Stimulated activated naive CD8-positive, alpha-beta T cell treated with anti-CD3 and anti-CD28 coated beads, Interleukin-15, Interleukin-2, amounts not matched to agents 100 ng/mL and 50 ng/mL, for 24 hours (primary cell): ENCODE measurements at regions not wholly inside any gene's neighbourhood (a gene's known extent, or its start where the extent isn't known, plus 50 kb on each side); places are given as distances from the start of the nearest gene placed in this dataset.
"Not testable (repeated sequence)": the region's sequence is repeated elsewhere in the genome, so short reads cannot be mapped to it uniquely, and the experiment has no call there.

Experiments
- H3K27ac Mint-ChIP-seq: one replicate; pipeline ENCODE4 v1.8.0; 2021; ENCODE audit warnings: mild to moderate bottlenecking, mixed read lengths
- H3K27me3 Mint-ChIP-seq: one replicate; pipeline ENCODE4 v1.8.0; 2021; ENCODE audit warnings: mixed read lengths
- H3K36me3 Mint-ChIP-seq: one replicate; pipeline ENCODE4 v1.8.0; 2021; ENCODE audit warnings: low read depth, mixed read lengths
- H3K4me1 Mint-ChIP-seq: one replicate; pipeline ENCODE4 v1.8.0; 2021; ENCODE audit warnings: low read depth, mixed read lengths
- H3K4me3 Mint-ChIP-seq: one replicate; pipeline ENCODE4 v1.8.0; 2021; ENCODE audit warnings: mild to moderate bottlenecking, mixed read lengths
- H3K9me3 Mint-ChIP-seq: one replicate; pipeline ENCODE4 v1.8.0; 2021; ENCODE audit warnings: mixed read lengths

GRCh38 chr4:60865273-60865672 lies 334.9 kb upstream of the ADGRL3 start:
- no peak overlapping the region for H3K27ac Mint-ChIP-seq
- no peaks in the 10 kb centered on the region for H3K4me1 Mint-ChIP-seq
- H3K9me3 Mint-ChIP-seq: peaks cover 19% of the 10 kb centered on the region
- no peaks in the 10 kb centered on the region for H3K36me3 Mint-ChIP-seq
- no peak overlapping the region for H3K4me3 Mint-ChIP-seq
- H3K27me3 Mint-ChIP-seq: no peaks in the 10 kb centered on the region

GRCh38 chr4:60868232-60868960 lies 331.7 kb upstream of the ADGRL3 start:
- Mint-ChIP-seq H3K27me3 (no peaks in the 10 kb centered on the region), H3K36me3 (no peaks in the 10 kb centered on the region), H3K4me1 (no peaks in the 10 kb centered on the region), H3K4me3 (no peak overlapping the region), H3K27ac (no peak overlapping the region), H3K9me3 (peaks cover 22% of the 10 kb centered on the region)

- Mint-ChIP-seq H3K27ac (no peak overlapping the region), H3K4me1 (no peaks in the 10 kb centered on the region), H3K27me3 (no peaks in the 10 kb centered on the region), H3K36me3 (no peaks in the 10 kb centered on the region), H3K4me3 (no peak overlapping the region), H3K9me3 (peaks cover 12% of the 10 kb centered on the region)
Observed at GRCh38 chr4:60879135-60879701, 320.9 kb upstream of the ADGRL3 start.

- Mint-ChIP-seq H3K4me1 (no peaks in the 10 kb centered on the region), H3K9me3 (peaks cover 26% of the 10 kb centered on the region), H3K4me3 (no peak overlapping the region), H3K27ac (no peak overlapping the region), H3K27me3 (no peaks in the 10 kb centered on the region), H3K36me3 (no peaks in the 10 kb centered on the region)
Observed at GRCh38 chr4:60884587-60884986, 315.5 kb upstream of the ADGRL3 start.

GRCh38 chr4:60885011-60885410 lies 315.1 kb upstream of the ADGRL3 start:
- H3K27ac Mint-ChIP-seq: no peak overlapping the region
- H3K4me3 Mint-ChIP-seq: no peak overlapping the region
- H3K4me1 Mint-ChIP-seq: no peaks in the 10 kb centered on the region
- H3K36me3 Mint-ChIP-seq: no peaks in the 10 kb centered on the region
- peaks cover 28% of the 10 kb centered on the region for H3K9me3 Mint-ChIP-seq
- no peaks in the 10 kb centered on the region for H3K27me3 Mint-ChIP-seq

- Mint-ChIP-seq H3K27ac (no peak overlapping the region), H3K27me3 (no peaks in the 10 kb centered on the region), H3K9me3 (peaks cover 32% of the 10 kb centered on the region), H3K36me3 (no peaks in the 10 kb centered on the region), H3K4me1 (no peaks in the 10 kb centered on the region), H3K4me3 (no peak overlapping the region)
Observed at GRCh38 chr4:60890743-60891142, 309.4 kb upstream of the ADGRL3 start.

- no peak overlapping the region for H3K27ac Mint-ChIP-seq
- H3K27me3 Mint-ChIP-seq: no peaks in the 10 kb centered on the region
- peaks cover 32% of the 10 kb centered on the region for H3K9me3 Mint-ChIP-seq
Observed at GRCh38 chr4:60891947-60892346, 308.2 kb upstream of the ADGRL3 start.

GRCh38 chr4:60897415-60897814 lies 302.7 kb upstream of the ADGRL3 start:
- Mint-ChIP-seq H3K27ac (no peak overlapping the region), H3K27me3 (no peaks in the 10 kb centered on the region), H3K4me3 (no peak overlapping the region), H3K9me3 (peaks cover 10% of the 10 kb centered on the region), H3K36me3 (no peaks in the 10 kb centered on the region), H3K4me1 (no peaks in the 10 kb centered on the region)

More at GRCh38 chr4:60891947-60892346, 308.2 kb upstream of the ADGRL3 start:
- Mint-ChIP-seq H3K36me3 (no peaks in the 10 kb centered on the region), H3K4me3 (no peak overlapping the region), H3K4me1 (no peaks in the 10 kb centered on the region)

- Mint-ChIP-seq H3K4me1 (no peaks in the 10 kb centered on the region), H3K36me3 (no peaks in the 10 kb centered on the region), H3K4me3 (no peak overlapping the region), H3K27ac (no peak overlapping the region), H3K27me3 (no peaks in the 10 kb centered on the region), H3K9me3 (peaks cover 3% of the 10 kb centered on the region)
Observed at GRCh38 chr4:60905162-60905561, 295.0 kb upstream of the ADGRL3 start.

GRCh38 chr4:60911127-60911526 lies 289.0 kb upstream of the ADGRL3 start:
- no peak overlapping the region for H3K27ac Mint-ChIP-seq
- no peaks in the 10 kb centered on the region for H3K36me3 Mint-ChIP-seq
- H3K4me3 Mint-ChIP-seq: no peak overlapping the region
- no peaks in the 10 kb centered on the region for H3K4me1 Mint-ChIP-seq
- H3K27me3 Mint-ChIP-seq: no peaks in the 10 kb centered on the region
- H3K9me3 Mint-ChIP-seq: peaks cover 3% of the 10 kb centered on the region

GRCh38 chr4:60913002-60913401 lies 287.1 kb upstream of the ADGRL3 start:
- no peaks in the 10 kb centered on the region for H3K9me3 Mint-ChIP-seq

GRCh38 chr4:60913671-60914070 lies 286.5 kb upstream of the ADGRL3 start:
- H3K9me3 Mint-ChIP-seq: no peaks in the 10 kb centered on the region
- H3K27ac Mint-ChIP-seq: no peak overlapping the region
- H3K27me3 Mint-ChIP-seq: no peaks in the 10 kb centered on the region
- no peak overlapping the region for H3K4me3 Mint-ChIP-seq
- H3K4me1 Mint-ChIP-seq: no peaks in the 10 kb centered on the region
- no peaks in the 10 kb centered on the region for H3K36me3 Mint-ChIP-seq

More at GRCh38 chr4:60913002-60913401, 287.1 kb upstream of the ADGRL3 start:
- Mint-ChIP-seq H3K4me1 (no peaks in the 10 kb centered on the region), H3K27ac (no peak overlapping the region), H3K4me3 (no peak overlapping the region), H3K36me3 (no peaks in the 10 kb centered on the region), H3K27me3 (no peaks in the 10 kb centered on the region)

GRCh38 chr4:60921735-60922134 lies 278.4 kb upstream of the ADGRL3 start:
- H3K4me1 Mint-ChIP-seq, H3K9me3 Mint-ChIP-seq, H3K4me3 Mint-ChIP-seq, H3K36me3 Mint-ChIP-seq, H3K27ac Mint-ChIP-seq, H3K27me3 Mint-ChIP-seq: not testable (repeated sequence)

GRCh38 chr4:60923075-60923474 lies 277.1 kb upstream of the ADGRL3 start:
- H3K9me3 Mint-ChIP-seq: peaks cover 11% of the 10 kb centered on the region
- no peaks in the 10 kb centered on the region for H3K36me3 Mint-ChIP-seq
- H3K27ac Mint-ChIP-seq: no peak overlapping the region
- no peaks in the 10 kb centered on the region for H3K4me1 Mint-ChIP-seq
- no peak overlapping the region for H3K4me3 Mint-ChIP-seq
- no peaks in the 10 kb centered on the region for H3K27me3 Mint-ChIP-seq

GRCh38 chr4:60926624-60927023 lies 273.5 kb upstream of the ADGRL3 start:
- no peaks in the 10 kb centered on the region for H3K27me3 Mint-ChIP-seq
- no peaks in the 10 kb centered on the region for H3K36me3 Mint-ChIP-seq
- no peak overlapping the region for H3K27ac Mint-ChIP-seq
- H3K9me3 Mint-ChIP-seq: peaks cover 11% of the 10 kb centered on the region
- no peaks in the 10 kb centered on the region for H3K4me1 Mint-ChIP-seq
- H3K4me3 Mint-ChIP-seq: no peak overlapping the region

- H3K36me3 Mint-ChIP-seq: no peaks in the 10 kb centered on the region
- no peaks in the 10 kb centered on the region for H3K27me3 Mint-ChIP-seq
- no peak overlapping the region for H3K27ac Mint-ChIP-seq
- no peaks in the 10 kb centered on the region for H3K4me1 Mint-ChIP-seq
- peaks cover 15% of the 10 kb centered on the region for H3K9me3 Mint-ChIP-seq
- no peak overlapping the region for H3K4me3 Mint-ChIP-seq
Observed at GRCh38 chr4:60930866-60931265, 269.3 kb upstream of the ADGRL3 start.
